RWPE2 (cell line): ENCODE measurements at regions not wholly inside any gene's neighbourhood (a gene's known extent, or its start where the extent isn't known, plus 50 kb on each side); places are given as distances from the start of the nearest gene placed in this dataset.

Experiments
- ATAC-seq: fragments of 200-7000 bp; cut with Tn5 transposase; 3 replicates; pipeline ENCODE4 v1.9.1; 2021; ENCODE audit warnings: low read depth
- DNase-seq: peaks from one replicate; pipeline ENCODE4 v3.0.0-alpha.2; 2020; ENCODE audit warnings: low spot score
- H3K27ac ChIP-seq: fragments of 450-650 bp; 2 replicates; pipeline ENCODE4 v1.5.1; 2017; ENCODE audit warnings: mild to moderate bottlenecking; ENCODE audit not compliant: poor library complexity, severe bottlenecking
- H3K27me3 ChIP-seq: fragments of 250-450 bp; sonication (Bioruptor Pico); 2 replicates; pipeline ENCODE4 v1.5.1; 2021; ENCODE audit warnings: mild to moderate bottlenecking, moderate library complexity; ENCODE audit not compliant: insufficient read depth, poor library complexity, severe bottlenecking
- H3K36me3 ChIP-seq: fragments of 250-450 bp; sonication (Bioruptor Pico); 2 replicates; pipeline ENCODE4 v1.5.1; 2020; ENCODE audit warnings: low read depth, mild to moderate bottlenecking, moderate library complexity
- H3K4me1 ChIP-seq: fragments of 250-450 bp; sonication (Bioruptor Pico); 2 replicates; pipeline ENCODE4 v1.5.1; 2021; ENCODE audit warnings: mild to moderate bottlenecking, moderate library complexity; ENCODE audit not compliant: insufficient read depth, poor library complexity, severe bottlenecking
- H3K4me3 ChIP-seq: fragments of 250-450 bp; sonication (Bioruptor Pico); 2 replicates; pipeline ENCODE4 v1.5.1; 2021; ENCODE audit warnings: mild to moderate bottlenecking, moderate library complexity; ENCODE audit not compliant: severe bottlenecking
- H3K9me3 ChIP-seq: fragments of 250-450 bp; sonication (Bioruptor Pico); 2 replicates; pipeline ENCODE4 v1.5.1; 2021; ENCODE audit warnings: mild to moderate bottlenecking, moderate library complexity; ENCODE audit not compliant: severe bottlenecking
- CTCF ChIP-seq: fragments of 450-650 bp; IDR thresholded peaks from one replicate; pipeline ENCODE4 v1.5.1; 2017; ENCODE audit warnings: mild to moderate bottlenecking, moderate library complexity; ENCODE audit not compliant: poor library complexity, severe bottlenecking

- TF ChIP-seq CTCF, result no peak
- Histone ChIP-seq H3K9me3 (no peaks in the 10 kb centered on the region), H3K27me3 (no peaks in the 10 kb centered on the region), H3K36me3 (no peaks in the 10 kb centered on the region), H3K4me3 (no peak overlapping the region), H3K4me1 (no peaks in the 10 kb centered on the region), H3K27ac (no peak overlapping the region)
- ATAC-seq, result no peak
- no peak for DNase-seq
Observed at GRCh38 chr2:508121-508520, 169.1 kb downstream of the TMEM18 start.

GRCh38 chr2:506866-507265 is 170.3 kb downstream of the TMEM18 start:
- H3K9me3 ChIP-seq, result no peaks in the 10 kb centered on the region
- ATAC-seq (no peak), DNase-seq (no peak)
- no peak overlapping the region for H3K27ac ChIP-seq
- no peaks in the 10 kb centered on the region for H3K4me1 ChIP-seq
- no peaks in the 10 kb centered on the region for H3K36me3 ChIP-seq
- TF ChIP-seq CTCF, result no peak
- no peaks in the 10 kb centered on the region for H3K27me3 ChIP-seq
- H3K4me3 ChIP-seq, result no peak overlapping the region

- H3K36me3 ChIP-seq, result no peaks in the 10 kb centered on the region
- ATAC-seq, result no peak
- DNase-seq, result no peak
- H3K27me3 ChIP-seq, result no peaks in the 10 kb centered on the region
- H3K9me3 ChIP-seq, result no peaks in the 10 kb centered on the region
- no peak overlapping the region for H3K27ac ChIP-seq
- H3K4me1 ChIP-seq, result no peaks in the 10 kb centered on the region
- no peak for TF ChIP-seq CTCF
- H3K4me3 ChIP-seq, result no peak overlapping the region
Observed at GRCh38 chr2:506451-506850, 170.8 kb downstream of the TMEM18 start.

GRCh38 chr2:505941-506340 is 171.3 kb downstream of the TMEM18 start:
- TF ChIP-seq CTCF, result no peak
- Histone ChIP-seq H3K27me3 (no peaks in the 10 kb centered on the region), H3K9me3 (no peaks in the 10 kb centered on the region), H3K4me1 (no peaks in the 10 kb centered on the region), H3K4me3 (no peak overlapping the region), H3K36me3 (no peaks in the 10 kb centered on the region), H3K27ac (no peak overlapping the region)
- DNase-seq (no peak), ATAC-seq (no peak)

GRCh38 chr2:503288-503999 is 173.8 kb downstream of the TMEM18 start:
- H3K27me3 ChIP-seq, result no peaks in the 10 kb centered on the region
- ATAC-seq (no peak), DNase-seq (no peak)
- H3K4me1 ChIP-seq, result no peaks in the 10 kb centered on the region
- no peak for TF ChIP-seq CTCF
- no peak overlapping the region for H3K27ac ChIP-seq
- no peaks in the 10 kb centered on the region for H3K9me3 ChIP-seq
- no peak overlapping the region for H3K4me3 ChIP-seq
- H3K36me3 ChIP-seq, result no peaks in the 10 kb centered on the region
